ENCODE measurements at regions not wholly inside any gene's neighbourhood (a gene's known extent, or its start where the extent isn't known, plus 50 kb on each side); places are given as distances from the start of the nearest gene placed in this dataset.

- no peak for TF ChIP-seq ZNF114 (CRISPR knock-in tag; IDR thresholded peaks at IDR 0.05)
- no peak for TF ChIP-seq ZNF462 (CRISPR knock-in tag; IDR thresholded peaks at IDR 0.05)
- no peak for TF ChIP-seq CREB1 (CRISPR knock-in tag; IDR thresholded peaks at IDR 0.05; ENCODE audit: low read depth)
- no peak for TF ChIP-seq STAT1 (IDR thresholded peaks at IDR 0.05; ENCODE audit: unreplicated experiment)
- Mint-ChIP-seq H3K9me3 (peaks cover 28% of the 10 kb centered on the region), H3K4me3 (no peak overlapping the region), H3K27ac (no peak overlapping the region), H3K4me1 (peaks cover 9% of the 10 kb centered on the region), H3K36me3 (ENCODE audit: low read depth) (peaks cover 18% of the 10 kb centered on the region), H3K27me3 (ENCODE audit: insufficient read depth, low read depth, poor library complexity) (peaks cover 4% of the 10 kb centered on the region)
- Histone ChIP-seq H3K4me3 (no peak overlapping the region), H3K4me1 (ENCODE audit: insufficient read depth) (no peaks in the 10 kb centered on the region), H4K20me1 (replicated peaks; ENCODE audit: insufficient read depth) (no peaks in the 10 kb centered on the region), H3K27ac (ENCODE audit: low read depth) (no peak overlapping the region), H3K27me3 (ENCODE audit: insufficient read depth) (no peaks in the 10 kb centered on the region), H3K79me2 (replicated peaks; ENCODE audit: insufficient read depth) (no peaks in the 10 kb centered on the region), H3K36me3 (ENCODE audit: insufficient read depth) (no peaks in the 10 kb centered on the region), H3F3A (replicated peaks; ENCODE audit: low read depth) (no peaks in the 10 kb centered on the region), H3K4me2 (no peak overlapping the region), H2AFZ (no peak overlapping the region), H3K9me2 (ENCODE audit: insufficient read depth) (peaks cover 5% of the 10 kb centered on the region; the same call in 1 of the 2 replicates)
- ATAC-seq (no peak), DNase-seq (ENCODE audit: low spot score) (no peak)
These were observed 60.7 kb upstream of the MRPS6 start for GRCh38 chr21:34012640-34013039.

- Histone ChIP-seq H3K4me2 (no peak overlapping the region), H4K20me1 (replicated peaks; ENCODE audit: insufficient read depth) (no peaks in the 10 kb centered on the region), H3K27ac (ENCODE audit: low read depth) (no peak overlapping the region), H3F3A (replicated peaks; ENCODE audit: low read depth) (no peaks in the 10 kb centered on the region), H3K4me3 (no peak overlapping the region), H3K9me2 (ENCODE audit: insufficient read depth) (peaks cover 5% of the 10 kb centered on the region; the same call in 1 of the 2 replicates), H3K36me3 (ENCODE audit: insufficient read depth) (no peaks in the 10 kb centered on the region), H3K4me1 (ENCODE audit: insufficient read depth) (no peaks in the 10 kb centered on the region), H3K27me3 (ENCODE audit: insufficient read depth) (no peaks in the 10 kb centered on the region), H3K79me2 (replicated peaks; ENCODE audit: insufficient read depth) (no peaks in the 10 kb centered on the region), H2AFZ (no peak overlapping the region)
- Mint-ChIP-seq H3K27me3 (ENCODE audit: insufficient read depth, low read depth, poor library complexity) (peaks cover 4% of the 10 kb centered on the region), H3K4me1 (peaks cover 9% of the 10 kb centered on the region), H3K36me3 (ENCODE audit: low read depth) (peaks cover 18% of the 10 kb centered on the region), H3K9me3 (peaks cover 31% of the 10 kb centered on the region), H3K4me3 (no peak overlapping the region), H3K27ac (no peak overlapping the region)
- no peak for ATAC-seq
- DNase-seq (ENCODE audit: low spot score), result no peak
- TF ChIP-seq ZNF462 (CRISPR knock-in tag; IDR thresholded peaks at IDR 0.05), result no peak
- no peak for TF ChIP-seq CREB1 (CRISPR knock-in tag; IDR thresholded peaks at IDR 0.05; ENCODE audit: low read depth)
- TF ChIP-seq ETS1 (IDR thresholded peaks at IDR 0.05), result no peak
These were observed 61.7 kb upstream of the MRPS6 start for GRCh38 chr21:34011660-34012059.

Measured in GM23338 (cell line).